ENCODE measurements at regions not wholly inside any gene's neighbourhood (a gene's known extent, or its start where the extent isn't known, plus 50 kb on each side); places are given as distances from the start of the nearest gene placed in this dataset.

GRCh38 chr3:166114448-166114847 is 277.2 kb upstream of the BCHE start:
- intact Hi-C loops (cut with DNase I; ENCODE audit: low total_unique reads), result no loop called here
- DNase-seq, result no peak
- no peak overlapping the region for H3K4me3 ChIP-seq
- H3K9me3 ChIP-seq, result no peaks in the 10 kb centered on the region
- H3K27ac ChIP-seq, result no peak overlapping the region
- no peaks in the 10 kb centered on the region for H3K36me3 ChIP-seq
- no peak for TF ChIP-seq CTCF (IDR thresholded peaks at IDR 0.05)
- no peaks in the 10 kb centered on the region for H3K27me3 ChIP-seq
- H3K4me1 ChIP-seq, result no peaks in the 10 kb centered on the region

GRCh38 chr3:166111562-166111961 is 274.3 kb upstream of the BCHE start:
- TF ChIP-seq CTCF (IDR thresholded peaks at IDR 0.05), result no peak

GRCh38 chr3:166110102-166110501 is 272.9 kb upstream of the BCHE start:
- no peak for DNase-seq
- H3K27me3 ChIP-seq, result no peaks in the 10 kb centered on the region
- no peak for TF ChIP-seq CTCF (IDR thresholded peaks at IDR 0.05)
- H3K36me3 ChIP-seq, result no peaks in the 10 kb centered on the region
- intact Hi-C loops (cut with DNase I; ENCODE audit: low total_unique reads), result no loop called here
- no peaks in the 10 kb centered on the region for H3K9me3 ChIP-seq
- H3K27ac ChIP-seq, result no peak overlapping the region
- no peak overlapping the region for H3K4me3 ChIP-seq
- no peaks in the 10 kb centered on the region for H3K4me1 ChIP-seq

More at GRCh38 chr3:166111562-166111961, 274.3 kb upstream of the BCHE start:
- Histone ChIP-seq H3K36me3 (no peaks in the 10 kb centered on the region), H3K27me3 (no peaks in the 10 kb centered on the region), H3K4me3 (no peak overlapping the region), H3K4me1 (no peaks in the 10 kb centered on the region), H3K9me3 (no peaks in the 10 kb centered on the region), H3K27ac (no peak overlapping the region)
- intact Hi-C loops (cut with DNase I; ENCODE audit: low total_unique reads), result no loop called here
- no peak for DNase-seq

- DNase-seq, result no peak
- intact Hi-C loops (cut with DNase I; ENCODE audit: low total_unique reads), result no loop called here
Observed at GRCh38 chr3:166104938-166105337, 267.7 kb upstream of the BCHE start.

GRCh38 chr3:166100730-166101129 is 263.5 kb upstream of the BCHE start:
- no peaks in the 10 kb centered on the region for H3K4me1 ChIP-seq
- no peak for TF ChIP-seq CTCF (IDR thresholded peaks at IDR 0.05)
- H3K36me3 ChIP-seq, result no peaks in the 10 kb centered on the region
- no peak overlapping the region for H3K27ac ChIP-seq
- no peaks in the 10 kb centered on the region for H3K27me3 ChIP-seq
- no peaks in the 10 kb centered on the region for H3K9me3 ChIP-seq
- intact Hi-C loops (cut with DNase I; ENCODE audit: low total_unique reads), result no loop called here
- no peak for DNase-seq
- no peak overlapping the region for H3K4me3 ChIP-seq

More at GRCh38 chr3:166104938-166105337, 267.7 kb upstream of the BCHE start:
- Histone ChIP-seq H3K9me3 (no peaks in the 10 kb centered on the region), H3K27ac (no peak overlapping the region), H3K36me3 (no peaks in the 10 kb centered on the region), H3K4me3 (no peak overlapping the region), H3K4me1 (no peaks in the 10 kb centered on the region), H3K27me3 (no peaks in the 10 kb centered on the region)
- no peak for TF ChIP-seq CTCF (IDR thresholded peaks at IDR 0.05)

- TF ChIP-seq CTCF (IDR thresholded peaks at IDR 0.05), result no peak
- H3K27ac ChIP-seq, result no peak overlapping the region
- DNase-seq, result no peak
- intact Hi-C loops (cut with DNase I; ENCODE audit: low total_unique reads), result no loop called here
- H3K9me3 ChIP-seq, result no peaks in the 10 kb centered on the region
- H3K4me1 ChIP-seq, result no peaks in the 10 kb centered on the region
- no peaks in the 10 kb centered on the region for H3K36me3 ChIP-seq
- no peak overlapping the region for H3K4me3 ChIP-seq
- no peaks in the 10 kb centered on the region for H3K27me3 ChIP-seq
Observed at GRCh38 chr3:166089575-166089974, 252.4 kb upstream of the BCHE start.

All from tibial artery (tissue), 4 donors.